H9 (cell line): ENCODE measurements at regions not wholly inside any gene's neighbourhood (a gene's known extent, or its start where the extent isn't known, plus 50 kb on each side); places are given as distances from the start of the nearest gene placed in this dataset.

Source experiments
- DNase-seq: peaks from one replicate; pipeline ENCODE4 v3.0.0-alpha.2; 2017
- H2AFZ ChIP-seq: one replicate; pipeline ENCODE4 v1.6.1; 2013; ENCODE audit warnings: mild to moderate bottlenecking, low read length, control low read depth, moderate library complexity
- H2AK5ac ChIP-seq: 2 replicates; pipeline ENCODE4 v1.6.1; 2013; ENCODE audit warnings: low read length, control low read depth, mixed read lengths; ENCODE audit not compliant: insufficient read length
- H2BK120ac ChIP-seq: one replicate; pipeline ENCODE4 v1.6.1; 2013; ENCODE audit warnings: low read depth, mild to moderate bottlenecking, low read length, control low read depth, inconsistent platforms; ENCODE audit not compliant: poor library complexity, severe bottlenecking
- H2BK12ac ChIP-seq: 2 replicates; pipeline ENCODE4 v1.6.1; 2013; ENCODE audit warnings: low read length, control low read depth, mixed read lengths, low read depth; ENCODE audit not compliant: insufficient read length
- H2BK15ac ChIP-seq: 2 replicates; pipeline ENCODE4 v1.6.1; 2013; ENCODE audit warnings: low read depth, low read length, control low read depth
- H2BK20ac ChIP-seq: one replicate; pipeline ENCODE4 v1.6.1; 2013; ENCODE audit warnings: low read depth, mild to moderate bottlenecking, low read length, control low read depth, inconsistent platforms; ENCODE audit not compliant: poor library complexity, severe bottlenecking
- H2BK5ac ChIP-seq: 2 replicates; pipeline ENCODE4 v1.6.1; 2013; ENCODE audit warnings: low read length, control low read depth, mixed read lengths; ENCODE audit not compliant: insufficient read length
- H3K14ac ChIP-seq: 2 replicates; pipeline ENCODE4 v1.6.1; 2013; ENCODE audit warnings: low read length, control low read depth; ENCODE audit not compliant: insufficient read depth
- H3K18ac ChIP-seq: 2 replicates; pipeline ENCODE4 v1.6.1; 2013; ENCODE audit warnings: low read depth, mild to moderate bottlenecking, mixed read lengths, low read length, control low read depth; ENCODE audit not compliant: insufficient read length
- H3K23ac ChIP-seq: 2 replicates; pipeline ENCODE4 v1.6.1; 2013; ENCODE audit warnings: low read length, control low read depth, mixed read lengths, low read depth; ENCODE audit not compliant: insufficient read length
- H3K23me2 ChIP-seq: 2 replicates; pipeline ENCODE4 v1.6.1; 2013; ENCODE audit warnings: low read depth, mild to moderate bottlenecking, mixed read lengths, low read length, control low read depth; ENCODE audit not compliant: insufficient read length, poor library complexity, severe bottlenecking
- H3K27ac ChIP-seq: 2 replicates; pipeline ENCODE4 v1.5.1; 2013; ENCODE audit warnings: low read length, control low read depth, mixed read lengths, low read depth; ENCODE audit not compliant: insufficient read length
- H3K27me3 ChIP-seq: 2 replicates; pipeline ENCODE4 v1.6.1; 2013; ENCODE audit warnings: low read length, control low read depth, inconsistent platforms; ENCODE audit not compliant: insufficient read depth
- H3K4ac ChIP-seq: 2 replicates; pipeline ENCODE4 v1.6.1; 2013; ENCODE audit warnings: low read depth, mild to moderate bottlenecking, control low read depth, inconsistent platforms, low read length, moderate library complexity
- H3K4me1 ChIP-seq: 2 replicates; pipeline ENCODE4 v1.6.1; 2013; ENCODE audit warnings: low read length, control low read depth, inconsistent platforms; ENCODE audit not compliant: insufficient read depth
- H3K4me2 ChIP-seq: 2 replicates; pipeline ENCODE4 v1.6.1; 2013; ENCODE audit warnings: low read length, control low read depth, mixed read lengths; ENCODE audit not compliant: insufficient read length, insufficient read depth
- H3K56ac ChIP-seq: 2 replicates; pipeline ENCODE4 v1.6.1; 2013; ENCODE audit warnings: low read depth, mild to moderate bottlenecking, mixed read lengths, low read length, control low read depth; ENCODE audit not compliant: insufficient read length
- H3K79me1 ChIP-seq: 2 replicates; pipeline ENCODE4 v1.6.1; 2013; ENCODE audit warnings: low read depth, mild to moderate bottlenecking, moderate library complexity, low read length, control low read depth, inconsistent platforms; ENCODE audit not compliant: insufficient read depth, poor library complexity, severe bottlenecking
- H3K79me2 ChIP-seq: 2 replicates; pipeline ENCODE4 v1.6.1; 2013; ENCODE audit warnings: low read length, control low read depth, inconsistent platforms; ENCODE audit not compliant: insufficient read depth
- H3K9ac ChIP-seq: 2 replicates; pipeline ENCODE4 v1.6.1; 2013; ENCODE audit warnings: low read length, control low read depth, mixed read lengths; ENCODE audit not compliant: insufficient read length; ENCODE audit errors: extremely low read depth
- H3K9me3 ChIP-seq: one replicate; pipeline ENCODE4 v1.6.1; 2013; ENCODE audit warnings: low read depth, low read length, inconsistent platforms; ENCODE audit not compliant: control insufficient read depth
- H3T11ph ChIP-seq: one replicate; pipeline ENCODE4 v1.6.1; 2013; ENCODE audit warnings: mild to moderate bottlenecking, low read length, control low read depth, inconsistent platforms
- H4K20me1 ChIP-seq: one replicate; pipeline ENCODE4 v1.6.1; 2013; ENCODE audit not compliant: control insufficient read depth, insufficient read length, insufficient read depth
- H4K5ac ChIP-seq: 2 replicates; pipeline ENCODE4 v1.6.1; 2013; ENCODE audit warnings: low read depth, mild to moderate bottlenecking, mixed read lengths, low read length, control low read depth; ENCODE audit not compliant: insufficient read length
- H4K8ac ChIP-seq: replicated peaks from 2 replicates; pipeline ENCODE4 v1.6.1; 2013; ENCODE audit warnings: low read length, control low read depth, mixed read lengths, low read depth; ENCODE audit not compliant: insufficient read length
- H4K91ac ChIP-seq: 2 replicates; pipeline ENCODE4 v1.6.1; 2013; ENCODE audit warnings: low read depth, mild to moderate bottlenecking, moderate library complexity, mixed read lengths, low read length, control low read depth; ENCODE audit not compliant: insufficient read length
- H3K27ac Mint-ChIP-seq, 3 experiments: 2 replicates in 2 of 3; 3 replicates in 1 of 3; pipeline ENCODE4 v1.8.0; 2020 to 2021; ENCODE audit warnings: mixed read lengths in 3 of 3, mild to moderate bottlenecking in 1 of 3, moderate library complexity in 1 of 3
- H3K27me3 Mint-ChIP-seq: 2 replicates; pipeline ENCODE4 v1.8.0; 2021; ENCODE audit warnings: low read depth, mild to moderate bottlenecking, moderate library complexity, mixed read lengths
- H3K36me3 Mint-ChIP-seq, 3 experiments: 2 replicates in 2 of 3; 3 replicates in 1 of 3; pipeline ENCODE4 v1.8.0; 2020 to 2021; ENCODE audit warnings: low read depth in 3 of 3, mixed read lengths in 3 of 3; ENCODE audit not compliant: insufficient read depth in 1 of 3
- H3K4me1 Mint-ChIP-seq, 2 experiments: 2 replicates each; pipeline ENCODE4 v1.8.0; 2020; ENCODE audit warnings: mixed read lengths in 2 of 2
- H3K4me3 Mint-ChIP-seq, 2 experiments: 2 replicates in 1 of 2; 3 replicates in 1 of 2; pipeline ENCODE4 v1.8.0; 2020 to 2021; ENCODE audit warnings: mild to moderate bottlenecking in 2 of 2, mixed read lengths in 2 of 2, moderate library complexity in 1 of 2
- H3K9me3 Mint-ChIP-seq, 2 experiments: 2 replicates in 1 of 2; 3 replicates in 1 of 2; pipeline ENCODE4 v1.8.0; 2020; ENCODE audit warnings: mild to moderate bottlenecking in 2 of 2, mixed read lengths in 2 of 2, moderate library complexity in 1 of 2
- TF ChIP-seq, protein P1 (sequence below): fragments of 200-600 bp; sonication (generic); conservative IDR thresholded peaks from 3 replicates; pipeline ENCODE4 v1.8.0; 2021; ENCODE audit warnings: antibody characterized with exemption, mild to moderate bottlenecking

DNA sequence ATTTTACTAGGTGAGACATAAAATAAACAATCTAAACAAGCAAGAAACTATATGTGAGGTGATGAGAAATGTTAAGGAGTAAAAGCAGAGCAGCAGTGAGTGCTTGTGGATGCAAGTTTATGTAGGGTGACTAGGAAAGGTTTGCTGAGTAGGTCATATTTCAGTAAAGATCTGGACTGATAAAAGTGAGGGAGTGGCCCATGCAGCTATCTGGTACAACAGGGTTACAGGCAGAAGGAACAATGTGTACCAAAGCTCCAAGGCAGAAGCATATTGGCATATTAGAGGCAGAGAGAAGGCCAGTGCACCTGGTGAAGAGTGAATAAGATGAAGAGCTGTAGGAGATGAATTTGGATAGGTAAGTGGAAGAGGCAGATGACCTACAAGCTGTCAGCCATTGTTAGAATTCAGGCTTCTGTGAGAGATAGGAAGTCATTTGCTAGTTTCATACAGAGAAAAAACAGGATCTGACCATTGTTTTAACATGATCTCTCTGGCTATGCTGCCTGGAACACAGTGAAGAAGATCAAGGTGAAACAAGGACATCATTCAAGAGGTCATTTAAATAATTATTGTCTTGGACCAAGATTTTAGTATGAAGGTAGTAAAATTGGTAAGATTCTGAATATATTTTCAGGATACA lies 274.6 kb downstream of the ANKRD50 start:
- no peak overlapping the region for H4K8ac ChIP-seq
- no peak overlapping the region for H2AFZ ChIP-seq
- DNase-seq = no peak
- Mint-ChIP-seq H3K4me3 (no peak overlapping the region), H3K4me1 (no peaks in the 10 kb centered on the region), H3K9me3 (no peaks in the 10 kb centered on the region), H3K27me3 (no peaks in the 10 kb centered on the region), H3K27ac (no peak overlapping the region), H3K36me3 (peaks cover 0 to 4% (median 0%) of the 10 kb centered on the region in 3 experiments; a peak in 2 of 7 replicates)
- H3T11ph ChIP-seq = no peak overlapping the region
- H3K9ac ChIP-seq = no peak overlapping the region
- no peak overlapping the region for H3K23ac ChIP-seq
- H4K20me1 ChIP-seq = no peaks in the 10 kb centered on the region
- no peak overlapping the region for H2BK15ac ChIP-seq
- H3K4me2 ChIP-seq = no peak overlapping the region
- H4K5ac ChIP-seq = no peak overlapping the region
- H4K91ac ChIP-seq = no peak overlapping the region
- H3K18ac ChIP-seq = no peak overlapping the region
- no peak overlapping the region for H3K14ac ChIP-seq
- no peak overlapping the region for H3K56ac ChIP-seq
- H2AK5ac ChIP-seq = no peak overlapping the region
- no peaks in the 10 kb centered on the region for H3K79me2 ChIP-seq
- no peaks in the 10 kb centered on the region for H3K23me2 ChIP-seq
- H2BK5ac ChIP-seq = no peak overlapping the region
- no peaks in the 10 kb centered on the region for H3K4me1 ChIP-seq
- TF ChIP-seq, protein P1, sequence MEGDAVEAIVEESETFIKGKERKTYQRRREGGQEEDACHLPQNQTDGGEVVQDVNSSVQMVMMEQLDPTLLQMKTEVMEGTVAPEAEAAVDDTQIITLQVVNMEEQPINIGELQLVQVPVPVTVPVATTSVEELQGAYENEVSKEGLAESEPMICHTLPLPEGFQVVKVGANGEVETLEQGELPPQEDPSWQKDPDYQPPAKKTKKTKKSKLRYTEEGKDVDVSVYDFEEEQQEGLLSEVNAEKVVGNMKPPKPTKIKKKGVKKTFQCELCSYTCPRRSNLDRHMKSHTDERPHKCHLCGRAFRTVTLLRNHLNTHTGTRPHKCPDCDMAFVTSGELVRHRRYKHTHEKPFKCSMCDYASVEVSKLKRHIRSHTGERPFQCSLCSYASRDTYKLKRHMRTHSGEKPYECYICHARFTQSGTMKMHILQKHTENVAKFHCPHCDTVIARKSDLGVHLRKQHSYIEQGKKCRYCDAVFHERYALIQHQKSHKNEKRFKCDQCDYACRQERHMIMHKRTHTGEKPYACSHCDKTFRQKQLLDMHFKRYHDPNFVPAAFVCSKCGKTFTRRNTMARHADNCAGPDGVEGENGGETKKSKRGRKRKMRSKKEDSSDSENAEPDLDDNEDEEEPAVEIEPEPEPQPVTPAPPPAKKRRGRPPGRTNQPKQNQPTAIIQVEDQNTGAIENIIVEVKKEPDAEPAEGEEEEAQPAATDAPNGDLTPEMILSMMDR = no peak
- no peak overlapping the region for H2BK20ac ChIP-seq
- H3K4ac ChIP-seq = no peak overlapping the region
- H3K27me3 ChIP-seq = no peaks in the 10 kb centered on the region
- no peak overlapping the region for H2BK12ac ChIP-seq
- H3K9me3 ChIP-seq = no peaks in the 10 kb centered on the region
- H3K27ac ChIP-seq = no peak overlapping the region
- no peak overlapping the region for H2BK120ac ChIP-seq
- no peaks in the 10 kb centered on the region for H3K79me1 ChIP-seq
